Germinal center (tissue), 1 donor: ENCODE measurements at regions not wholly inside any gene's neighbourhood (a gene's known extent, or its start where the extent isn't known, plus 50 kb on each side); places are given as distances from the start of the nearest gene placed in this dataset.

Experiments
- DNase-seq: peaks from one replicate; pipeline ENCODE4 v3.0.0; 2012; ENCODE audit warnings: mixed read lengths, low spot score

- no peak for DNase-seq
Measured at GRCh38 chr12:77723308-77723707, 107.4 kb upstream of the NAV3 start.

- DNase-seq = no peak
Measured at GRCh38 chr12:77722536-77722935, 108.2 kb upstream of the NAV3 start.

GRCh38 chr12:77720258-77720657, 110.4 kb upstream of the NAV3 start:
- no peak for DNase-seq

GRCh38 chr12:77710209-77710608, 120.5 kb upstream of the NAV3 start:
- no peak for DNase-seq

GRCh38 chr12:77697126-77697525, 133.6 kb upstream of the NAV3 start:
- DNase-seq = no peak

GRCh38 chr12:77696183-77696582, 134.5 kb upstream of the NAV3 start:
- no peak for DNase-seq

- DNase-seq = no peak
Measured at GRCh38 chr12:77689510-77690086, 141.1 kb upstream of the NAV3 start.

- no peak for DNase-seq
Measured at GRCh38 chr12:77687321-77687720, 143.4 kb upstream of the NAV3 start.

- DNase-seq = no peak
Measured at GRCh38 chr12:77686760-77687159, 143.9 kb upstream of the NAV3 start.

GRCh38 chr12:77685901-77686300, 144.8 kb upstream of the NAV3 start:
- DNase-seq = no peak

- DNase-seq = peak; percentile 4
Measured at GRCh38 chr12:77685112-77685511, 145.6 kb upstream of the NAV3 start.

GRCh38 chr12:77682488-77682887, 148.2 kb upstream of the NAV3 start:
- no peak for DNase-seq

GRCh38 chr12:77681726-77682125, 149.0 kb upstream of the NAV3 start:
- no peak for DNase-seq

GRCh38 chr12:77679686-77680085, 151.0 kb upstream of the NAV3 start:
- no peak for DNase-seq

- no peak for DNase-seq
Measured at GRCh38 chr12:77678621-77679020, 152.1 kb upstream of the NAV3 start.

GRCh38 chr12:77667101-77667500, 163.6 kb upstream of the NAV3 start:
- no peak for DNase-seq

- DNase-seq = no peak
Measured at GRCh38 chr12:77648716-77649115, 182.0 kb upstream of the NAV3 start.

GRCh38 chr12:77645966-77646598, 184.6 kb upstream of the NAV3 start:
- no peak for DNase-seq

GRCh38 chr12:77644915-77645605, 185.6 kb upstream of the NAV3 start:
- no peak for DNase-seq

- no peak for DNase-seq
Measured at GRCh38 chr12:77642246-77642645, 188.4 kb upstream of the NAV3 start.

GRCh38 chr12:77640356-77640755, 190.3 kb upstream of the NAV3 start:
- no peak for DNase-seq

GRCh38 chr12:77630790-77631445, 199.8 kb upstream of the NAV3 start:
- no peak for DNase-seq

- DNase-seq = no peak
Measured at GRCh38 chr12:77630344-77630743, 200.3 kb upstream of the NAV3 start.
